DMS114 treated with DMSO at 0.1 percent for 48 hours (cell line): ENCODE measurements at regions not wholly inside any gene's neighbourhood (a gene's known extent, or its start where the extent isn't known, plus 50 kb on each side); places are given as distances from the start of the nearest gene placed in this dataset.
"Not testable (repeated sequence)": the region's sequence is repeated elsewhere in the genome, so short reads cannot be mapped to it uniquely, and the experiment has no call there.

Experiments
- DNase-seq: peaks from one replicate; lab custom pipeline; 2025; ENCODE audit not compliant: unreplicated experiment; lab: John Stamatoyannopoulos, UW

DNA sequence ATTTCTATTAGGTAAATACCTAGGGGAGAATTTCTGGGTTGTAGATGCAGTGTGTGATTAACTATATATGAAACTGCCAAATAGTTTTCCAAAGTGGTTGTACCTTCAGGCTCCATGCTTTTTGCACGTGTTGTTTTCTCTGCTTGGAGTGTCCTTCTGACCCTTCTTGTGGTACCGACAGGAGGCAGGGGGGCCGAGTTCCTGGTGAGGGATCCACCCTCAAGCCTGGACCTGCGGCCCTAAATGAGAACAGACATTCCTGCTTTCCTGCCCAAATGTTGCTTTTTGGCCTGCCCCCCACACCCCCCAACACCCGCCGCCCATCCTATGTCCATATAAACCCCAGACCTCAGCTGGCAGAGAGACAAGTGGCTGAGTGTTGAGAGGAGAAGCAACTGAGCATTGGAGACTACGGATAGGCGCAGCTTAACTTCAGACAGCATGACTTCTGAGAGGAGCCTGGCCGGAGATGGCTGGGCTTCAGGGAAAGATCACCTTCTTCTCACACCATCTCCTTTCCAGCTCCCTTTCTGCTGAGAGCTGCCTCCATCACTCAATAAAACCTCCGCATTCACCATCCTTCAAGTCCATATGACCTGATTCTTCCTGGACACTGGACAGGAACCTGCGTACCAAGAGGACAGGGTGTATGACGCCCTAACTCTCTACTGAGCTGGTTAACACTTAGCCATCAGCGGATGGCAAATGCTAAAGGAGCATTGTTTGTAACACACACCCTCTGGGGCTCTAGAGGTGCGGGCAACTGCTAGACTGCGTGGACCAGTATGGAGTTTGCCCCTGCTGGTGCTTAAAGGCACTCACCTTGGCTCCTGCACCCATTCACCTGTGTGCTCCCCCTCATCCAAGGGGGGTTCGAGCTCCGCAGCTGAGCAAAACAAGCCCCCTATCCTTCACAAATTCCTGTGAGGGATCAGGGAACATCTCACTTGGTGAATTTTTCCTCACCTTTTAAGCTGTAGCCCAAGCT is 194.7 kb upstream of the FBXO33 start:
- no peak for DNase-seq

- DNase-seq: no peak
These were observed 189.4 kb upstream of the FBXO33 start for GRCh38 chr14:39621678-39622077.

GRCh38 chr14:39621223-39621622 is 189.0 kb upstream of the FBXO33 start:
- no peak for DNase-seq

DNA sequence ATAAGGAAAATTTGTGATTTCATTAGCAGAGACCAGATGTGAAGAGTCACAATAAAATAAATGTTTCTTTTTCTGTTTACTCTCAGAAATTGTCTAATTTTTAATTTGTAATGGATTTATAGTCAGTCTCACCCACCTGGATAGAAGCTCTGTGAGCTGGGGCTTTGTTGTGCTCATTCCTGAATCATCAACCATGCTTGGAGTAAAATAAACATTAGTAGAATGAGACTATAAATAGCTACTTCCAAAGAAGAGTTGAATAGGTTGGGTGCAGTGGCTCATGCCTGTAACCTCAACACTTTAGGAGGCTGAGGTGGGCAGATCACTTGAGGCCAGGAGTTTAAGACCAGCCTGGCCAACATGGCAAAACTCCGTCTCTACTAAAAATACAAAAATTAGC is 185.3 kb upstream of the FBXO33 start:
- DNase-seq: no peak

GRCh38 chr14:39615352-39615751 is 183.1 kb upstream of the FBXO33 start:
- DNase-seq: no peak

GRCh38 chr14:39614297-39614923 is 182.2 kb upstream of the FBXO33 start:
- DNase-seq: no peak

- DNase-seq: no peak
These were observed 176.9 kb upstream of the FBXO33 start for GRCh38 chr14:39609119-39609518.

GRCh38 chr14:39607978-39608377 is 175.7 kb upstream of the FBXO33 start:
- no peak for DNase-seq

DNA sequence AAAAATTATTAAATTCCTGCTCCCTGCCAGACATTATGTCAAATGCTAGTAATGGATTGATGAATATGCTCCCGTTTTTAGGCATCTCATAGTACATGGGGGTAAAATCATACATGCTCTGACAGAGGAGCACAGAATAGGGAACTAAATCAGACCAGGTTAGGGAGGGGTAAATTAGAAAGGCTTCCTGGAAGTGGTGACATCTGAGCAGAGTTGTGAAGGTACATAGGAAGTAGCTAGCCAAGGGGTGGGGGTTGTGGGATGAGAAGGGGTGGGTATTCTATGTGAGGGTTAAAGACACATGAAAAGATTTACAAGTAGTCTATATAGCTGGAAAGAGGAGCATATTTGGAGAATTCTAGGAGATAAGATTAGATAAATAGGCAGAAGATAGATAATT is 171.7 kb upstream of the FBXO33 start:
- DNase-seq: no peak

DNA sequence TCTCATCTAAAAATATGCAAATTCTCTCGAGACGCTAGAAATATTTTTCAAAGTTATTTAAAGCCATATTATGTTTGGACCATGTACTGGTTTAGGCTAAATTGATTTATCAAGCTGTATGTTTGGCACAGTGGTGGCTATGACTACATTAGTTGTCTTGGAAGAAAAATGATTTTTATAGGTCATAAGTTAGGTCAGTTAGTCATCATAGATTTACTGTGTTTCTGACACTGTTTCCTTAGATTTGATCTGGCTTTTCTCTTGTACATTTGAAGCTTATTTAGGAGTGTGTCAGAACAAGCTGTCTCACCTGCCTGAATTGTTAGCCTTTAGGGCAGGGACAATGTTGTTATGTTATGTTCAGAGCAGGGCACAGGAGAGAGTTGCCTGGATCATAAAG is 161.1 kb upstream of the FBXO33 start:
- no peak for DNase-seq

DNA sequence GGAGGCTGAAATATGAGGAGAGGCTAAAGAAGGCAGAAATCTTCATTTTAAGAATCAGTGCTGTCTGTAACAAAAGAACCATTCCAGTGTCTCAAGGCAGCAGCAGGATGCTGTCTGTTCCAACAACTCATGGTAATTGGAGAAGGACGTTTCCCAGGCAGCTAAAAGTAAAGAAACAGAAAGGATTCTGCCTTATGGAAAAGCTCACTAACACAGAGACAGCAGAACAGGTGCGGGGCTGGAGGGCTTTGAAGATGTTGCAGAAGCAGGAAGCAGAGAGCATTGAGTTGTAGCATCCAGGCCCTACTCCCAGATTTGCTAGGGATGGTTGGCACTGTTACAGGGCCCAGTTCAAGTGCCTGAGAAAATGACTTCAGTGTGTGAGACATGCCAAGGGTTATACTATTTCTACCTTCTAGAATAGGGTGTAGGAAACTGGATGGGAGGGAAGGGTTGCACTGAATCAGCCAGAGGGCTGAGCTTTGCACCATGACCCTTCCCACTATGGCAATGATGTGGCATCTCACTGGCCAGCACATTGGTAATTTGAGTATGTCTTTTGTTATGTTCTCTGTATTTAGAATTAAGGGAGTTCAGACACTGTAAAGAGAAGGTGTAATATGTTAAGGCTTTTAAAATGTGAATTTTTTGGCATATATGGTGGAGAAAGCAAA is 160.0 kb upstream of the FBXO33 start:
- no peak for DNase-seq

DNA sequence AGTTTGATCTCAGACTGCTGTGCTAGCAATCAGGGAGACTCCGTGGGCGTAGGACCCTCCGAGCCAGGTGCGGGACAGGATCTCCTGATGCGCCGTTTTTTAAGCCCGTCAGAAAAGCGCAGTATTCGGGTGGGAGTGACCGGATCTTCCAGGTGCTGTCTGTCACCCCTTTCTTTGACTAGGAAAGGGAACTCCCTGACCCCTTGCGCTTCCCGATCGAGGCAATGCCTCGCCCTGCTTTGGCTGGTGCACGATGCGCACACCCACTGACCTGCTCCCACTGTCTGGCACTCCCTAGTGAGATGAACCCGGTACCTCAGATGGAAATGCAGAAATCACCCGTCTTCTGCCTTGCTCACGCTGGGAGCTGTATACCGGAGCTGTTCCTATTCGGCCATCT is 157.6 kb upstream of the FBXO33 start:
- not testable (repeated sequence) for DNase-seq

DNA sequence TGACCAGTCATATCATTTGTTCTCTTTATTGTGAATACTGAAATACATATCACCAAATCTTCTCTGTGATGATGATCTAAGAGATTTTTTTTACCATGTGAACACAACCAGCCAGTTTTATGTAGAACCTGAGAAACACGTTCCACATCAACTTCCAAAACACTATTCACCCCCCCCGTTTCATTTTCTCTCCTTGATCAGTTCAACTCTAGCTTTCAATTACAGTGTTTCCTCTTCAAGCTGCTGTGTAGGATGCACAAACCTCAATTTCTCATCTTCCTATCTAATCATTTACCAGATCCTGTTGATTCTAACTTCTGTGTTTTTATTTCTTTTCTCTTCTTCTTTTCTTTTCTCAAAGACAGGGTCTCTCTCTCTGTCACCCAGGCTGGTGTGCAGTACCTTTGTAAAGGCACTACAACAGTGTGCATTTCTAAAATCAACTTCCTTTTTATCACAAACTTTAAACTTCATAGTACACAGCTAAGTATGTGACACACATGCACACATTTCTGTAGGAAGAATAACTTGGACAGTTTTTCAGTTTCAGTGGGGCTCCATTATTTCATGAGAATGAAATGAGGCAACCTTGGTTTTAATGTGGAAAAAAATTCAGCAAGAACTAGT is 149.9 kb upstream of the FBXO33 start:
- DNase-seq: no peak

GRCh38 chr14:39581474-39581873 is 149.2 kb upstream of the FBXO33 start:
- no peak for DNase-seq

DNA sequence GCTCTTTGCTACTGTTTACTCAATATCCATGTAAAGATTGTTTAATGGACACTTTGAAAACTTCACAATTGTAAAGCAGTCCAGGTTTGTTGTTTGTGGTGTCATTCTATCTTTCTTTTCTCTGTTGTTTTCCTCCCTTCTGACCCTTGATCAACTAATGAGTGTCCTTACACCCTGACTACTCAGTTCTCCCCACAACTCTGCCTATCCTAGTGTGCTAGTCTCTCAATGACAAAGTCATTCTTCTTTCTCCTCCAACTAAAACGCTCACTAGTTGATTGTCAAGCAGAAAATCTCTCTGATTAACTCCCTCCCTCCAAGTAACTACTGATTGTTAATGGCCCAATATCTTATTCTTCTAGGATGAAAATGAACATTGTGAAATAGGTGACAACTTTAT is 148.5 kb upstream of the FBXO33 start:
- DNase-seq: no peak

GRCh38 chr14:39576736-39577135 is 144.5 kb upstream of the FBXO33 start:
- DNase-seq: no peak

- no peak for DNase-seq
These were observed 144.0 kb upstream of the FBXO33 start for GRCh38 chr14:39576258-39576657.

DNA sequence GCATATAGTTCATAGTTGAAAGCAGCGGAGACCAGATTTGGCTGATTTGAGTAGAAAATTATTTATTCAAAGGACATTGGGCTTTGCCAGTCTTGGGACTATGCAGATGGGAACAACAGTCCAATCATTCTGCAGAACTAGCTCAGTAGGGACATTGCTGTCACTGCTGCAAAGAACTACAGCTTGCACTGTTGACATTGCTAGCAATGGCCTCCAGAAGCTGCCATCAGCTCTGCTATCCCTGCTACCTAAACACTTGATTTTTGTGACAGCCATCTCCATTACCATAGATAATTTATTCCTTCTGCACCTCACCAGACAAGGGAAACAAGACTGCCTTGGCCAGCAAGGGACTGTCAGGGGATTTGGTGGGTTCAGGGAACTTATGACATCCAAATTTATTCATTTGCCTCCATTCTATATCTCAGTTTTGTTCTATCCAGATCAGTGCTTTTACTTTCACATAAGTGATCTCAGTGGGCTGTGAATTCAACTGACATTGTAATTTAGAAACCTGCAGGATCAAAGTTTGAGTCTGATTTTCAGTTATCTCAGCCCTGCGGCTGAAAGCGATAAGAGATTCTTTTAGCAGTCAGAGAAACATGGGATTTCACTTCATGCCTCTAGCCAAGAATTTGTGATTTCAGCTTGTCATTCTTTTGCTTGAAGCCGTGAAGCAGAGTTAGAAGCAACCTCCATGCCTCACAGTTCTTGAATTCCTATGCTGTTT is 136.7 kb upstream of the FBXO33 start:
- DNase-seq: no peak

GRCh38 chr14:39566795-39567194 is 134.6 kb upstream of the FBXO33 start:
- no peak for DNase-seq

DNA sequence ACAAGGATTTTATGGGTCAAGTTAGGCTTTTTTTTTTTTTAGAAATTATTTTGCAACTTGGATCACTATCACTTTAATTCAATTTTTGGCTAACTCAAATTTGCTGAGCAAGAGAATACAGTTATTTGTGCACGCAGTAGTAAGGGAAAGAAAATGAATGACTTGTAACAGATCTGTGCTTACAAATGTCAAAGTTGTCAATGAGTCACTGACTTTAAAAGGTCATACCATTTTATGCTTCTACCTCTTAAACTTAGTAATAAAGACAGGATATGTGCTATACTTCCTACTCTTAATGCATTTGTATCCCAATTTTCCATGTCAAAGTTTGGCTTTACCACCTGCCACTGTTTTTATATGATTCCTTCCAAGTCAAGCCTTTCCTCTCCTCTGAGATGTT is 131.1 kb upstream of the FBXO33 start:
- no peak for DNase-seq

- DNase-seq: no peak
These were observed 129.9 kb upstream of the FBXO33 start for GRCh38 chr14:39562175-39562574.
